GM19397 (cell line): ENCODE measurements at regions not wholly inside any gene's neighbourhood (a gene's known extent, or its start where the extent isn't known, plus 50 kb on each side); places are given as distances from the start of the nearest gene placed in this dataset.

Experiments
- ATAC-seq: cut with Tn5 transposase; IDR thresholded peaks from one replicate; pipeline ENCODE4 v1.9.1; 2021; ENCODE audit warnings: mild to moderate bottlenecking, moderate library complexity; ENCODE audit not compliant: unreplicated experiment

- ATAC-seq = no peak
These were observed 218.0 kb downstream of the IRS1 start for GRCh38 chr2:226581661-226582060.

- no peak for ATAC-seq
These were observed 218.6 kb downstream of the IRS1 start for GRCh38 chr2:226581004-226581403.

DNA sequence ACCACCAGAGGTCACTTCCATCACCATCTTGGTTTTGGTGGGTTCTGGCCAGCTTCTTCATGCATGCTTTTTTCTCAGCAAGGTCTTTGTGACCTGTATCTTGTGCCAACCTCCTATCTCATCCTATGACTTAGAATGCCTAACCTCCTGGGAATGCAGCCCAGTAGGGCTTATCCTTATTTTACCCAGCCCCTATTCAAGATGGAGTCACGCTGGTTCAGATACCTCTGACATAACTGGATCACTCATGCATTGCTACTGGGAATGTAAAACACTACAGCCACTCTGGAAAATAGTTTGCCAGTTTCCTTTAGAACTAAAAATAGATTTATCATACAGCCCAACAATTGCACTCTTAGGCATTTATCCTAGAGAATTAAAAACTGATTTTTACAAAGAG is 219.2 kb downstream of the IRS1 start:
- no peak for ATAC-seq

- ATAC-seq = no peak
These were observed 220.1 kb downstream of the IRS1 start for GRCh38 chr2:226579519-226579918.

GRCh38 chr2:226578879-226579278 is 220.7 kb downstream of the IRS1 start:
- no peak for ATAC-seq

GRCh38 chr2:226578373-226578772 is 221.2 kb downstream of the IRS1 start:
- ATAC-seq = no peak

- no peak for ATAC-seq
These were observed 223.7 kb downstream of the IRS1 start for GRCh38 chr2:226575928-226576327.

DNA sequence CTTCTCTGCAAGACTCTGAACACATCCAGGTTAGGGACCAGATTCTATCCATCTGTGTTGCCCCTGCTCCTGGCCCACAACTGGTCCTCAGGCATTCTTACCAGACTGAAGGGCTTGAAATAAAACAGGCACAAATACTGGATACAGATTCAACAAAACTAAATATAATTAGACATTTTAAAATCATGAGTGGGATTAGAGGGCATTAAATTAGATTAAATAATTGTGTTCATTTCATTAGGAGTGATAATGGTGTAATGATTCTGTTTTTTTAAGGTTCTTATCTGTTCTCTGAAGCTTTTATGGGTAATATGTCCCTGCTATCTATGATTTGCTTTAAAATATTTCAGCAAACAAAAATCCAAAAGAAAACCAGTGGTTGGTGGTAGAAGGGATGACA is 226.5 kb downstream of the IRS1 start:
- ATAC-seq = no peak

DNA sequence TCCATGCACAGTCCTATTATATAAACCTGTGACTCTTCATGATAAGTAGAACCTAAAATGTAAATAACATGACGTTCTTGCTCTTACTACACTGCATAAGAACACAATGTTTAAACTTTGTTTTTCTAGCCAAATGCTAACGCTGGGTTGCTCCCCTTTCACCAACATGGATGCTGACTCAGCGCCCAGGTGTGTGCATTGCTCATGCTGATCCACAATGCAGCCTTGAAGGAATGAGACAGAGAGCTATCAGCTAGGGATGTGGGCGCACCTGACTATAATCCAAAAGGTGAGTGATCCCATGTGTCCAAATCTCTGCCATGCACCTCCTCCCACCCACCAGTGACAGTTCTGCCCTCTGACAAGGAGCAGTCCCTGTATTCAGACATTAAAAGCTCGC is 235.0 kb downstream of the IRS1 start:
- no peak for ATAC-seq

- no peak for ATAC-seq
These were observed 237.7 kb downstream of the IRS1 start for GRCh38 chr2:226561962-226562361.

DNA sequence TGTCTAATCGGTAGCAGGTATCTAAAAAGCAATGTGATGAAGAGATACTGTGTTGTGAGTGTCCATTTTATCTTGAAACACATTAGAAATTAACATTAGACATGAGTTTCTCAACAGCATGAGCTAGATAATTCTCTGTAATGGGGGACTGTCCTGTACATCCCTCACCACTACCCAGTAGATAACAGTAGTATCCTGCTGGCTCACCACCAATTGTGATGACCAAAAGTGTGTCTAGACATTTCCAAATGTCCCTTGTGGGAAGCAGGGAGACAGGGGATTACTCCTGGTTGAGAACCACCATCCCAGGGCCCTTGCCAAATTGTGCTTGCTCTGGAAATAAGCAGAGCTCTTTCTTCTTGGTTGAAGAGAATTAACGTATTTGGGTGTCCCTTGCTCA is 239.3 kb downstream of the IRS1 start:
- no peak for ATAC-seq

- ATAC-seq = no peak
These were observed 240.1 kb downstream of the IRS1 start for GRCh38 chr2:226559536-226559935.

- no peak for ATAC-seq
These were observed 241.2 kb downstream of the IRS1 start for GRCh38 chr2:226558418-226558817.

DNA sequence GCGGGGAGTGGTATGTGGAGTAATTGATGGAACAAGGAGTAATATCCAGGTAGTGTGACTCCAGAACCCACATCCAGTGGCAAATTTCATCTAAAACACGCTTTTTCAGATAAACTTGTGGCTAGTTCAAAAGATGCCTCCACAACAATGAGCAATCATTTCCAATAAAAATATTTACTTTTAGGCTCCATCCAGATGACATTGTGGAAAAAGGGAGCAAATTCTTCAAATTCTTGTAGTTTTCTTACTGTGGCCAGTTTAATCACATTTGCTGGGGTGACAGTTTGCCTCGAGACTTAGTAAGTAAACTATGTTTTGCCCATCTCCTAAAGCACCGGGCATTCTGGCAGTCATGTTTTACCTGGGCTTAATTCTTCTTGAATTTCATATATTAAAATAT is 243.6 kb downstream of the IRS1 start:
- ATAC-seq = no peak

- ATAC-seq = no peak
These were observed 244.9 kb downstream of the IRS1 start for GRCh38 chr2:226554701-226555100.

DNA sequence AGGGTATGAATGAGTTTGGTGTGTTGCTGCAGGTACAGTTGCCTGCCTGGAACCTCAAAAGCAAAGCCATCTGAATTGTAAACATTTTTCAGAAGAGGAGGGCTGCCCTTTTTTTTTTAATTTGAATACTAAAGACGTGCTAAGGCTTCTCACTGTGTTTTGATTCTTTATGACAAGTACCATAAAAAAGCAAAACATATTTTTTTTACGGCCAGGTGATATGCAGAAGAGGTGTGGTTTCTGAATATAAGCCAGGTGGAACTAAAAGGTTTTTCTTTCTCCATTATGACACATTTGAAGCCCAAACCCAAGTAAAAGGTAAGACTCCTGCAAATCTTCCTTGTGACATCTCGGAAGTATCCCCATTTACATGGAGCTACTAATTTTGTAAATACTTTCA is 246.3 kb downstream of the IRS1 start:
- no peak for ATAC-seq

- ATAC-seq = no peak
These were observed 246.9 kb downstream of the IRS1 start for GRCh38 chr2:226552571-226553285.

DNA sequence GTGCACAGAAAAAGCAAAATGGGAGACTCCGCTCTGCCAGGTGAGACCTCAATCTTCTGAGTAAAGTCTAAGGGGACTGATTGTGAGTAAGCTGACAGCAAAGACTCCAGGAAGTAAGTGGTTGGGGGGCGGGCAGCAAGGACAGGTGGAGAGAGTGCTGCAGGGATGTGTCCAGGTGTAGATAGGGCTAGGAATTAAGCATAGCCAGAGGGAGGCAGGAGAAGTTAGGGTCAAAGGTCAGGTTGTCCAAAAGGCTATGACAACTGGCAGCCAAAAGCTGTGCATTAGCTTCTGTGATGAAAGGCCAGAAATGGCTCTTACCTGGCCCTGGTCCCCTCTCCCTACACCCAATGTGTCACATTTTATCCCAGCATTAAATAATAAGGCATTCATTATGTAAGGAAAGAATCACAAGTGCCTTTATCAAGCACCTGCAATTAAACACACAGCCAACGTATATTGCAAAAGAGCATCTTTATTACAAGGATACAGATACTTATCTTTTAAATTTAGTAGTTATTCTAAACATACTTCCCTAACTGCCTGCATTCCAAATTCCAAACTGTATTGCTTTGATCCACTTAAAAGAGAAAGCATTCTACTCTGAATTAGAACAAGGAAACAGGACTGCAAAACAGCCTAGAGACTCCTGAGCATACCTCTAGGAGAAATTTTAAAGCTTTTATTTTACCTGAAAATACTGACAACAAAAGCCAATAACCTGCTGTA is 247.9 kb downstream of the IRS1 start:
- ATAC-seq = no peak

- ATAC-seq = no peak
These were observed 248.8 kb downstream of the IRS1 start for GRCh38 chr2:226550801-226551200.

GRCh38 chr2:226548732-226549131 is 250.9 kb downstream of the IRS1 start:
- ATAC-seq = no peak

DNA sequence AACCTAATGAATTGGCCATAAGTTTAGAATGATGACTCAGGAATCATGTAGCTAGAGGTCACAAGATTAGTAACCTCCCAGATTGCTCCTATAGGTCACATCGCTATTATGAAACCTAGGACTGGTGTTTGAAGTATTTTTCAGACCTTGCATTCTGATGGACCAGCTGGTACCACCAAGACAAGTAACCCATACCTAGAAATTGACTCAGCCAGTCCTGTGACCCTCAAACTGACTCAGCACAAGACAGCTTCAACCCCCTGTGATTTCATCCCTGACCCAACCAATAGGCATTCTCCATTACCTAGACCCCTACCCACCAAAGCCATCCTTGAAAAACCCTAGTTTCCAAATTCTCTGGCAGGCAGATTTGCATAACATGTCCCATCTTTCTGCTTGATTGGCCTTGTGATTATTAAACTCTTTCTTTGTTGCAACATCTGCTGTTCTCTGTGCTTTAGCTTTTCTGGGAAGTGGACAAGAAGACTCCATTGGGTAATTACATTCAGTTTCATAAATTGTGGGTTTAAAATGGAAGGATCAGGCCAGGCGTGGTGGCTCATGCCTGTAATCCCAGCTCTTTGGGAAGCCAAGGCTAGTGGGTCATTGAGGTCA is 254.9 kb downstream of the IRS1 start:
- no peak for ATAC-seq
